H1 (cell line): ENCODE measurements at regions not wholly inside any gene's neighbourhood (a gene's known extent, or its start where the extent isn't known, plus 50 kb on each side); places are given as distances from the start of the nearest gene placed in this dataset.
"Not testable (repeated sequence)": the region's sequence is repeated elsewhere in the genome, so short reads cannot be mapped to it uniquely, and the experiment has no call there.

ENCODE experiments used
- CTCF ChIA-PET: fragments of 300-600 bp; sonication (Branson Sonifier 250); formaldehyde crosslinking; loops from one replicate; lab custom pipeline; 2021; ENCODE audit not compliant: partially characterized antibody; lab: Charles Lee
- POLR2A ChIA-PET: fragments of 300-600 bp; sonication (Branson Sonifier 250); formaldehyde crosslinking; loops from one replicate; lab custom pipeline; 2021; ENCODE audit warnings: inconsistent platforms; ENCODE audit not compliant: partially characterized antibody; lab: Charles Lee
- DNase-seq, 2 experiments: peaks; one replicate each; pipeline versions ENCODE4 v3.0.0 to v3.0.0-alpha.2; 2010 to 2022; ENCODE audit warnings: low spot score in 2 of 2, low read depth in 1 of 2, mixed read lengths in 1 of 2
- FAIRE-seq: peaks from 2 replicates; lab custom pipeline; 2011; peaks lifted over from hg19 to GRCh38; lab: Jason Lieb, UNC
- H2AFZ ChIP-seq: 2 replicates; pipeline ENCODE4 v1.8.1; 2012; ENCODE audit warnings: low read length, inconsistent platforms
- H2AK5ac ChIP-seq: 2 replicates; pipeline ENCODE4 v1.6.1; 2013; ENCODE audit warnings: low read depth, low read length
- H2BK120ac ChIP-seq: replicated peaks from 2 replicates; pipeline ENCODE3; 2013; ENCODE audit warnings: low read depth, low read length, inconsistent platforms
- H2BK12ac ChIP-seq: 2 replicates; pipeline ENCODE4 v1.6.1; 2013; ENCODE audit warnings: low read depth, low read length
- H2BK15ac ChIP-seq: 2 replicates; pipeline ENCODE4 v1.6.1; 2013; ENCODE audit warnings: low read length
- H2BK20ac ChIP-seq: 2 replicates; pipeline ENCODE4 v1.6.1; 2013; ENCODE audit warnings: low read length
- H2BK5ac ChIP-seq: 2 replicates; pipeline ENCODE4 v1.6.1; 2013; ENCODE audit warnings: low read depth, low read length
- H3K14ac ChIP-seq: 2 replicates; pipeline ENCODE4 v1.6.1; 2013; ENCODE audit warnings: inconsistent platforms; ENCODE audit not compliant: insufficient read length
- H3K18ac ChIP-seq: 2 replicates; pipeline ENCODE4 v1.6.1; 2013; ENCODE audit warnings: low read length; ENCODE audit errors: extremely low read depth
- H3K23ac ChIP-seq: 2 replicates; pipeline ENCODE4 v1.6.1; 2013; ENCODE audit warnings: inconsistent platforms; ENCODE audit not compliant: insufficient read length
- H3K23me2 ChIP-seq: 2 replicates; pipeline ENCODE4 v1.6.1; 2013; ENCODE audit warnings: low read depth, low read length
- H3K27ac ChIP-seq: 2 replicates; pipeline ENCODE4 v1.6.1; 2011; ENCODE audit warnings: low read depth, low read length, inconsistent platforms
- H3K27me3 ChIP-seq, 4 experiments: replicated peaks in 1 of 4; 1 replicate in 1 of 4; 2 replicates in 3 of 4; pipeline versions ENCODE4 v1.6.1 to v1.8.1; 2011 to 2013; ENCODE audit warnings: low read length in 3 of 4, mild to moderate bottlenecking in 3 of 4, inconsistent platforms in 2 of 4, mixed read lengths in 2 of 4, moderate library complexity in 1 of 4; ENCODE audit not compliant: control insufficient read depth in 3 of 4, insufficient read depth in 3 of 4; ENCODE audit errors: extremely low read depth in 1 of 4
- H3K36me3 ChIP-seq, 4 experiments: 2 replicates each; pipeline versions ENCODE4 v1.6.1 to v1.8.1; 2011 to 2013; ENCODE audit warnings: mild to moderate bottlenecking in 4 of 4, low read length in 3 of 4, moderate library complexity in 2 of 4, control low read depth in 1 of 4, inconsistent platforms in 1 of 4; ENCODE audit not compliant: insufficient read depth in 4 of 4, control insufficient read depth in 2 of 4
- H3K4ac ChIP-seq: replicated peaks from 2 replicates; pipeline ENCODE3; 2013; ENCODE audit warnings: low read length, low read depth, mixed read lengths, inconsistent platforms; ENCODE audit not compliant: insufficient read length
- H3K4me1 ChIP-seq, 4 experiments: replicated peaks in 1 of 4; 1 replicate in 1 of 4; 2 replicates in 3 of 4; pipeline versions ENCODE4 v1.6.1 to v1.8.1; 2011 to 2013; ENCODE audit warnings: low read length in 3 of 4, inconsistent platforms in 2 of 4, mixed read lengths in 1 of 4; ENCODE audit not compliant: insufficient read depth in 4 of 4, control insufficient read depth in 3 of 4
- H3K4me2 ChIP-seq, 2 experiments: 2 replicates each; pipeline versions ENCODE4 v1.6.1 to v1.8.1; 2011 to 2013; ENCODE audit warnings: low read depth in 2 of 2, low read length in 2 of 2, control low read depth in 1 of 2, inconsistent platforms in 1 of 2, mild to moderate bottlenecking in 1 of 2; ENCODE audit not compliant: insufficient read depth in 1 of 2
- H3K4me3 ChIP-seq, 4 experiments: fragments of 200-600, 300-600 bp in 1 of 4; sonication (generic), shearing (Covaris generic), sonication (Bioruptor Twin) in 1 of 4; 2 replicates each; pipeline versions ENCODE4 v1.5.1 to v1.8.1; 2011 to 2016; ENCODE audit warnings: low read length in 4 of 4, low read depth in 3 of 4, control low read depth in 2 of 4, inconsistent platforms in 2 of 4, mild to moderate bottlenecking in 2 of 4, mixed read lengths in 1 of 4, moderate library complexity in 1 of 4; ENCODE audit not compliant: insufficient read depth in 2 of 4; ENCODE audit errors: extremely low read depth in 1 of 4
- H3K56ac ChIP-seq: replicated peaks from 2 replicates; pipeline ENCODE3; 2013; ENCODE audit warnings: low read depth, mild to moderate bottlenecking, mixed read lengths, low read length, inconsistent platforms; ENCODE audit not compliant: insufficient read length
- H3K79me1 ChIP-seq: 2 replicates; pipeline ENCODE4 v1.6.1; 2013; ENCODE audit warnings: low read depth, low read length, control low read depth
- H3K79me2 ChIP-seq, 2 experiments: 2 replicates each; pipeline versions ENCODE4 v1.6.1 to v1.8.1; 2012 to 2013; ENCODE audit warnings: low read length in 2 of 2, mild to moderate bottlenecking in 2 of 2, inconsistent platforms in 1 of 2; ENCODE audit not compliant: insufficient read depth in 2 of 2, control insufficient read depth in 1 of 2
- H3K9ac ChIP-seq, 4 experiments: replicated peaks in 1 of 4; 1 replicate in 1 of 4; 2 replicates in 3 of 4; pipeline versions ENCODE4 v1.6.1 to v1.8.1; 2011 to 2013; ENCODE audit warnings: low read depth in 3 of 4, low read length in 3 of 4, control low read depth in 2 of 4, mild to moderate bottlenecking in 2 of 4, moderate library complexity in 2 of 4, inconsistent platforms in 1 of 4; ENCODE audit errors: extremely low read depth in 1 of 4
- H3K9me3 ChIP-seq, 2 experiments: 2 replicates each; pipeline versions ENCODE4 v1.6.1 to v1.8.1; 2012 to 2013; ENCODE audit warnings: mild to moderate bottlenecking in 2 of 2, moderate library complexity in 2 of 2, control low read depth in 1 of 2, inconsistent platforms in 1 of 2, low read depth in 1 of 2, low read length in 1 of 2, mixed read lengths in 1 of 2; ENCODE audit not compliant: insufficient read depth in 2 of 2
- H4K20me1 ChIP-seq, 2 experiments: replicated peaks in 1 of 2; 2 replicates each; pipeline versions ENCODE3 to v1.8.1; 2011 to 2013; ENCODE audit warnings: inconsistent platforms in 2 of 2, low read length in 2 of 2, mild to moderate bottlenecking in 1 of 2; ENCODE audit not compliant: insufficient read depth in 2 of 2, control insufficient read depth in 1 of 2
- H4K5ac ChIP-seq: 2 replicates; pipeline ENCODE4 v1.6.1; 2013; ENCODE audit warnings: low read length, low read depth, mixed read lengths, inconsistent platforms; ENCODE audit not compliant: insufficient read length
- H4K8ac ChIP-seq: 2 replicates; pipeline ENCODE4 v1.8.0; 2013; ENCODE audit warnings: mild to moderate bottlenecking, moderate library complexity, low read length, inconsistent platforms; ENCODE audit not compliant: insufficient read depth; ENCODE audit errors: extremely low read depth
- H4K91ac ChIP-seq: replicated peaks from 2 replicates; pipeline ENCODE3; 2013; ENCODE audit warnings: low read length, mixed read lengths, inconsistent platforms; ENCODE audit not compliant: insufficient read length
- WGBS, 2 experiments: shearing (Covaris generic) in 1 of 2; methylation state at CpG; one replicate each; pipeline versions ENCODE4 v1.1.6 to v1.1.7; 2013 to 2015; ENCODE audit warnings: low lambda C conversion rate in 2 of 2, mixed read lengths in 2 of 2, inconsistent platforms in 1 of 2, low coverage in 1 of 2, missing lambda C conversion rate in 1 of 2; ENCODE audit not compliant: insufficient replicate concordance in 2 of 2, insufficient coverage in 1 of 2, insufficient read length in 1 of 2; ENCODE audit errors: extremely low coverage in 1 of 2, missing lambda C conversion rate in 1 of 2; 5-methylcytosine and 5-hydroxymethylcytosine counted together

GRCh38 chr6:14481946-14482345, 364.4 kb downstream of the CD83 start:
- H3K56ac ChIP-seq, H2BK15ac ChIP-seq, H3K27ac ChIP-seq, H2BK20ac ChIP-seq, H3K4me3 ChIP-seq, H4K5ac ChIP-seq, H3K9ac ChIP-seq, H2BK120ac ChIP-seq, H4K8ac ChIP-seq, H3K23me2 ChIP-seq, CTCF ChIA-PET, H3K36me3 ChIP-seq, H3K79me1 ChIP-seq, H3K14ac ChIP-seq, H3K4ac ChIP-seq, H3K27me3 ChIP-seq, H2AFZ ChIP-seq, H4K91ac ChIP-seq, H2BK5ac ChIP-seq, H2BK12ac ChIP-seq, POLR2A ChIA-PET, DNase-seq, H3K4me1 ChIP-seq, H3K23ac ChIP-seq, H3K79me2 ChIP-seq, H3K18ac ChIP-seq, FAIRE-seq, H3K4me2 ChIP-seq, H2AK5ac ChIP-seq, H4K20me1 ChIP-seq: not testable (repeated sequence)
- no CpG with 5 or more reads among the region's 1 CpG for WGBS, 2 experiments
- H3K9me3 ChIP-seq = peaks cover 14 to 15% of the 10 kb centered on the region in 2 experiments; a peak in 3 of 4 replicates
